ENCODE measurements at regions not wholly inside any gene's neighbourhood (a gene's known extent, or its start where the extent isn't known, plus 50 kb on each side); places are given as distances from the start of the nearest gene placed in this dataset.

DNA sequence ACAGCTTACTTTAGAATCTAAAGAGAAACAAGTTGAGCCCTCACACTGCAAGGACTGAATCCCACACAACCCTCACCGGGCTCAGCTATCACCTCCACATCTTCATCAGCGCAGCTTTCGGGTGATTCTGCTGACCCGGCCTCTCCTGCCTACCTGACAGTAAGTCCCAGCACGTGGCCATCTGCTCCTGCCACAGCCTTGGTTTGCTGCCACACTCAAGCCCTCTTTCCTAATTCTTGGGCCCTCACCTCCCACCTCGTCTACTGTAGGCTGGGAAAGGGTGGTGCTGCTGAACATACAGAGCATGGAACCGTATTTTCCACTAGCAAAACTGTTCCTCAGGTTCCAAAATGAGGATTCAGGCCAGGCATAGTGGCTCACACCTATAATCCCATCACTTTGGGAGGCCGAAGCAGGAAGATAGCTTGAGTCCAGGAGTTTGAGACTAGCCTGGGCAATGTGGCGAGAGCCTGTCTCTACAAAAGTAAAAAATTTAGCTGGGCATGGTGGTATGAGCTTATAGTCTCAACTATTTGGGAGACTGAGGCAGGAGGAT, 55.3 kb upstream of the HAAO start:
- ChIA-PET RAD21 (ENCODE audit: low non-redundant PET in 1 of 2, low total read pairs in 2 of 2, uncharacterized antibody in 2 of 2, unreplicated experiment in 2 of 2) (no interaction called here), POLR2A (no interaction called here), CTCF (interaction anchor here (1.1 to 1.5 kb wide), 2 partner anchors 9 to 20 kb away, joined by 3 to 5 read pairs; no protein-coding TSS in a partner anchor)
- Histone ChIP-seq H3K9ac (ENCODE audit: low read length) (no peak overlapping the region), H3K27me3 (ENCODE audit: insufficient read depth, low read length) (no peaks in the 10 kb centered on the region), H3K36me3 (ENCODE audit: control insufficient read depth in 1 of 2, insufficient read depth in 2 of 2, low read length in 2 of 2) (no peaks in the 10 kb centered on the region), H3K9me3 (ENCODE audit: control insufficient read depth in 1 of 2, insufficient read depth in 1 of 2, low read depth in 1 of 2, low read length in 2 of 2) (no peaks in the 10 kb centered on the region), H3K4me2 (ENCODE audit: low read length) (no peak overlapping the region), H3K9me2 (ENCODE audit: insufficient read depth) (no peaks in the 10 kb centered on the region), H3K79me2 (ENCODE audit: insufficient read depth, low read length) (no peaks in the 10 kb centered on the region), H4K20me1 (ENCODE audit: insufficient read depth) (no peaks in the 10 kb centered on the region), H3K4me1 (ENCODE audit: control insufficient read depth in 1 of 2, insufficient read depth in 2 of 2, low read length in 2 of 2) (no peaks in the 10 kb centered on the region), H2AFZ (ENCODE audit: low read depth, low read length, poor library complexity, severe bottlenecking) (no peak overlapping the region), H3K27ac (ENCODE audit: low read depth, low read length) (no peak overlapping the region), H3K4me3 (replicated peaks in 1 of 2; ENCODE audit: low read depth in 1 of 2, low read length in 2 of 2) (no peak overlapping the region)
- ATAC-seq (no peak), DNase-seq (ENCODE audit: low read depth, low spot score) (no peak)
- TF ChIP-seq EGR1 (IDR thresholded peaks at IDR 0.05; ENCODE audit: low read depth) (no peak), YY1 (IDR thresholded peaks at IDR 0.05; ENCODE audit: extremely low read depth, insufficient replicate concordance, low read depth, low read length) (no peak), SIN3A (IDR thresholded peaks at IDR 0.05; ENCODE audit: low read depth) (no peak), RAD21 (IDR thresholded peaks at IDR 0.05; ENCODE audit: low read depth) (no peak), FOSL1 (IDR thresholded peaks at IDR 0.05; ENCODE audit: low read depth) (no peak), EZH2phosphoT487 (IDR thresholded peaks at IDR 0.05; ENCODE audit: borderline replicate concordance) (no peak), ZNF274 (IDR thresholded peaks at IDR 0.05; ENCODE audit: low read depth, low read length) (no peak), SP1 (IDR thresholded peaks at IDR 0.05; ENCODE audit: low read depth) (no peak), ELF1 (IDR thresholded peaks at IDR 0.05; ENCODE audit: borderline replicate concordance, low read depth) (no peak), CEBPB (IDR thresholded peaks at IDR 0.05; ENCODE audit: low read depth) (no peak), SRF (IDR thresholded peaks at IDR 0.05; ENCODE audit: low read depth) (no peak), ZFX (IDR thresholded peaks at IDR 0.05) (no peak), JUND (IDR thresholded peaks at IDR 0.05) (no peak)
- TF ChIP-seq, protein P1, sequence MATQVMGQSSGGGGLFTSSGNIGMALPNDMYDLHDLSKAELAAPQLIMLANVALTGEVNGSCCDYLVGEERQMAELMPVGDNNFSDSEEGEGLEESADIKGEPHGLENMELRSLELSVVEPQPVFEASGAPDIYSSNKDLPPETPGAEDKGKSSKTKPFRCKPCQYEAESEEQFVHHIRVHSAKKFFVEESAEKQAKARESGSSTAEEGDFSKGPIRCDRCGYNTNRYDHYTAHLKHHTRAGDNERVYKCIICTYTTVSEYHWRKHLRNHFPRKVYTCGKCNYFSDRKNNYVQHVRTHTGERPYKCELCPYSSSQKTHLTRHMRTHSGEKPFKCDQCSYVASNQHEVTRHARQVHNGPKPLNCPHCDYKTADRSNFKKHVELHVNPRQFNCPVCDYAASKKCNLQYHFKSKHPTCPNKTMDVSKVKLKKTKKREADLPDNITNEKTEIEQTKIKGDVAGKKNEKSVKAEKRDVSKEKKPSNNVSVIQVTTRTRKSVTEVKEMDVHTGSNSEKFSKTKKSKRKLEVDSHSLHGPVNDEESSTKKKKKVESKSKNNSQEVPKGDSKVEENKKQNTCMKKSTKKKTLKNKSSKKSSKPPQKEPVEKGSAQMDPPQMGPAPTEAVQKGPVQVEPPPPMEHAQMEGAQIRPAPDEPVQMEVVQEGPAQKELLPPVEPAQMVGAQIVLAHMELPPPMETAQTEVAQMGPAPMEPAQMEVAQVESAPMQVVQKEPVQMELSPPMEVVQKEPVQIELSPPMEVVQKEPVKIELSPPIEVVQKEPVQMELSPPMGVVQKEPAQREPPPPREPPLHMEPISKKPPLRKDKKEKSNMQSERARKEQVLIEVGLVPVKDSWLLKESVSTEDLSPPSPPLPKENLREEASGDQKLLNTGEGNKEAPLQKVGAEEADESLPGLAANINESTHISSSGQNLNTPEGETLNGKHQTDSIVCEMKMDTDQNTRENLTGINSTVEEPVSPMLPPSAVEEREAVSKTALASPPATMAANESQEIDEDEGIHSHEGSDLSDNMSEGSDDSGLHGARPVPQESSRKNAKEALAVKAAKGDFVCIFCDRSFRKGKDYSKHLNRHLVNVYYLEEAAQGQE (IDR thresholded peaks at IDR 0.05; ENCODE audit: low read depth), result no peak
- TF ChIP-seq, protein P2, sequence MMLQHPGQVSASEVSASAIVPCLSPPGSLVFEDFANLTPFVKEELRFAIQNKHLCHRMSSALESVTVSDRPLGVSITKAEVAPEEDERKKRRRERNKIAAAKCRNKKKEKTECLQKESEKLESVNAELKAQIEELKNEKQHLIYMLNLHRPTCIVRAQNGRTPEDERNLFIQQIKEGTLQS (IDR thresholded peaks at IDR 0.05), result no peak
- TF ChIP-seq, protein P3, sequence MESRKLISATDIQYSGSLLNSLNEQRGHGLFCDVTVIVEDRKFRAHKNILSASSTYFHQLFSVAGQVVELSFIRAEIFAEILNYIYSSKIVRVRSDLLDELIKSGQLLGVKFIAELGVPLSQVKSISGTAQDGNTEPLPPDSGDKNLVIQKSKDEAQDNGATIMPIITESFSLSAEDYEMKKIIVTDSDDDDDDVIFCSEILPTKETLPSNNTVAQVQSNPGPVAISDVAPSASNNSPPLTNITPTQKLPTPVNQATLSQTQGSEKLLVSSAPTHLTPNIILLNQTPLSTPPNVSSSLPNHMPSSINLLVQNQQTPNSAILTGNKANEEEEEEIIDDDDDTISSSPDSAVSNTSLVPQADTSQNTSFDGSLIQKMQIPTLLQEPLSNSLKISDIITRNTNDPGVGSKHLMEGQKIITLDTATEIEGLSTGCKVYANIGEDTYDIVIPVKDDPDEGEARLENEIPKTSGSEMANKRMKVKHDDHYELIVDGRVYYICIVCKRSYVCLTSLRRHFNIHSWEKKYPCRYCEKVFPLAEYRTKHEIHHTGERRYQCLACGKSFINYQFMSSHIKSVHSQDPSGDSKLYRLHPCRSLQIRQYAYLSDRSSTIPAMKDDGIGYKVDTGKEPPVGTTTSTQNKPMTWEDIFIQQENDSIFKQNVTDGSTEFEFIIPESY (IDR thresholded peaks at IDR 0.05; ENCODE audit: extremely low read depth, insufficient replicate concordance, low read length), result no peak
- TF ChIP-seq, protein P4, sequence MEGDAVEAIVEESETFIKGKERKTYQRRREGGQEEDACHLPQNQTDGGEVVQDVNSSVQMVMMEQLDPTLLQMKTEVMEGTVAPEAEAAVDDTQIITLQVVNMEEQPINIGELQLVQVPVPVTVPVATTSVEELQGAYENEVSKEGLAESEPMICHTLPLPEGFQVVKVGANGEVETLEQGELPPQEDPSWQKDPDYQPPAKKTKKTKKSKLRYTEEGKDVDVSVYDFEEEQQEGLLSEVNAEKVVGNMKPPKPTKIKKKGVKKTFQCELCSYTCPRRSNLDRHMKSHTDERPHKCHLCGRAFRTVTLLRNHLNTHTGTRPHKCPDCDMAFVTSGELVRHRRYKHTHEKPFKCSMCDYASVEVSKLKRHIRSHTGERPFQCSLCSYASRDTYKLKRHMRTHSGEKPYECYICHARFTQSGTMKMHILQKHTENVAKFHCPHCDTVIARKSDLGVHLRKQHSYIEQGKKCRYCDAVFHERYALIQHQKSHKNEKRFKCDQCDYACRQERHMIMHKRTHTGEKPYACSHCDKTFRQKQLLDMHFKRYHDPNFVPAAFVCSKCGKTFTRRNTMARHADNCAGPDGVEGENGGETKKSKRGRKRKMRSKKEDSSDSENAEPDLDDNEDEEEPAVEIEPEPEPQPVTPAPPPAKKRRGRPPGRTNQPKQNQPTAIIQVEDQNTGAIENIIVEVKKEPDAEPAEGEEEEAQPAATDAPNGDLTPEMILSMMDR (IDR thresholded peaks at IDR 0.05 in 2 of 3, conservative IDR thresholded peaks at IDR 0.05 in 1 of 3; ENCODE audit: borderline replicate concordance in 1 of 3, insufficient read depth in 1 of 3, low read depth in 2 of 3, low read length in 2 of 3), result no peak
- TF ChIP-seq, protein P5, sequence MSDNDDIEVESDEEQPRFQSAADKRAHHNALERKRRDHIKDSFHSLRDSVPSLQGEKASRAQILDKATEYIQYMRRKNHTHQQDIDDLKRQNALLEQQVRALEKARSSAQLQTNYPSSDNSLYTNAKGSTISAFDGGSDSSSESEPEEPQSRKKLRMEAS (IDR thresholded peaks at IDR 0.05), result no peak
- no TSS peak for BruUV-seq (replicated peaks)
- intact Hi-C loops (cut with micrococcal nuclease), result no loop called here
